Calu3 (cell line): ENCODE measurements at regions not wholly inside any gene's neighbourhood (a gene's known extent, or its start where the extent isn't known, plus 50 kb on each side); places are given as distances from the start of the nearest gene placed in this dataset.

Experiments
- BruUV-seq: library from RNA; stranded (reverse); fragments of 400-500 nt; replicated peaks from 2 replicates; lab custom pipeline; 2021; lab: Mats Ljungman, UMichigan
- CTCF ChIA-PET: fragments of 300-600 bp; sonication (Branson Sonifier 250); formaldehyde crosslinking; loops from one replicate; lab custom pipeline; 2022; ENCODE audit warnings: antibody characterized with exemption; lab: Charles Lee
- DNase-seq: peaks from one replicate; pipeline ENCODE4 v3.0.0; 2022
- H3K27ac Mint-ChIP-seq: one replicate; pipeline ENCODE4 v1.8.0; 2022; ENCODE audit warnings: mixed read lengths; ENCODE audit not compliant: unreplicated experiment
- H3K27me3 Mint-ChIP-seq: one replicate; pipeline ENCODE4 v1.8.0; 2022; ENCODE audit warnings: mixed read lengths; ENCODE audit not compliant: unreplicated experiment
- H3K36me3 Mint-ChIP-seq: one replicate; pipeline ENCODE4 v1.8.0; 2022; ENCODE audit warnings: mild to moderate bottlenecking, moderate library complexity, mixed read lengths; ENCODE audit not compliant: insufficient read depth, unreplicated experiment
- H3K4me1 Mint-ChIP-seq: one replicate; pipeline ENCODE4 v1.8.0; 2022; ENCODE audit warnings: mild to moderate bottlenecking, low read depth, mixed read lengths; ENCODE audit not compliant: unreplicated experiment
- H3K4me3 Mint-ChIP-seq: one replicate; pipeline ENCODE4 v1.8.0; 2022; ENCODE audit warnings: mild to moderate bottlenecking, low read depth, moderate library complexity, mixed read lengths; ENCODE audit not compliant: unreplicated experiment
- H3K9me3 Mint-ChIP-seq: one replicate; pipeline ENCODE4 v1.8.0; 2022; ENCODE audit warnings: low read depth, mixed read lengths; ENCODE audit not compliant: unreplicated experiment
- CTCF ChIP-seq: fragments of 200-600 bp; IDR thresholded peaks from one replicate; pipeline ENCODE4 v1.8.0; 2022; ENCODE audit warnings: antibody characterized with exemption; ENCODE audit not compliant: unreplicated experiment
- intact Hi-C: fragments of 100-400 bp; cut with micrococcal nuclease; formaldehyde crosslinking; loops from one replicate; pipeline ENCODE4 v1.10.0; 2022; ENCODE audit not compliant: unreplicated experiment

GRCh38 chr11:15901054-15901453, 455.3 kb downstream of the SOX6 start:
- peak; percentile 46 for TF ChIP-seq CTCF
- no TSS peak for BruUV-seq
- Mint-ChIP-seq H3K9me3 (no peaks in the 10 kb centered on the region), H3K27ac (no peak overlapping the region), H3K27me3 (no peaks in the 10 kb centered on the region), H3K36me3 (no peaks in the 10 kb centered on the region), H3K4me3 (no peak overlapping the region), H3K4me1 (peaks cover 22% of the 10 kb centered on the region)
- intact Hi-C loops, result loop anchor here (2.0 to 5.0 kb wide), 2 partner anchors 101 to 704 kb away; no protein-coding TSS in a partner anchor
- CTCF ChIA-PET, result interaction anchor here (1.3 kb wide), 1 partner anchor 713 kb away, joined by 4 read pairs; no protein-coding TSS in a partner anchor
- DNase-seq, result peak; percentile 57

GRCh38 chr11:15901790-15902189, 454.6 kb downstream of the SOX6 start:
- no peak for TF ChIP-seq CTCF
- Mint-ChIP-seq H3K9me3 (no peaks in the 10 kb centered on the region), H3K27me3 (no peaks in the 10 kb centered on the region), H3K4me3 (no peak overlapping the region), H3K27ac (no peak overlapping the region), H3K36me3 (no peaks in the 10 kb centered on the region), H3K4me1 (peaks cover 22% of the 10 kb centered on the region)
- intact Hi-C loops, result loop anchor here (2.0 to 5.0 kb wide), 2 partner anchors 101 to 703 kb away; no protein-coding TSS in a partner anchor
- BruUV-seq, result no TSS peak
- CTCF ChIA-PET, result interaction anchor here (1.3 kb wide), 1 partner anchor 712 kb away, joined by 4 read pairs; no protein-coding TSS in a partner anchor
- DNase-seq, result peak; percentile 30

GRCh38 chr11:15903246-15903645, 453.1 kb downstream of the SOX6 start:
- Mint-ChIP-seq H3K27ac (no peak overlapping the region), H3K27me3 (no peaks in the 10 kb centered on the region), H3K4me1 (peaks cover 21% of the 10 kb centered on the region), H3K9me3 (no peaks in the 10 kb centered on the region), H3K4me3 (no peak overlapping the region), H3K36me3 (no peaks in the 10 kb centered on the region)
- peak; percentile 17 for DNase-seq
- no TSS peak for BruUV-seq
- intact Hi-C loops, result loop anchor here (5.0 kb wide), 1 partner anchor 99 kb away; no protein-coding TSS in a partner anchor
- CTCF ChIA-PET, result no interaction called here
- no peak for TF ChIP-seq CTCF

- Mint-ChIP-seq H3K4me3 (no peak overlapping the region), H3K27me3 (no peaks in the 10 kb centered on the region)
- CTCF ChIA-PET, result no interaction called here
These were observed 450.8 kb downstream of the SOX6 start for GRCh38 chr11:15905366-15906104.

More at GRCh38 chr11:15905366-15906104, 450.8 kb downstream of the SOX6 start:
- Mint-ChIP-seq H3K27ac (no peak overlapping the region), H3K4me1 (peaks cover 13% of the 10 kb centered on the region), H3K9me3 (no peaks in the 10 kb centered on the region), H3K36me3 (no peaks in the 10 kb centered on the region)
- BruUV-seq, result no TSS peak
- intact Hi-C loops, result no loop called here
- no peak for TF ChIP-seq CTCF
- no peak for DNase-seq
